ENCODE measurements at regions not wholly inside any gene's neighbourhood (a gene's known extent, or its start where the extent isn't known, plus 50 kb on each side); places are given as distances from the start of the nearest gene placed in this dataset.
"Not testable (repeated sequence)": the region's sequence is repeated elsewhere in the genome, so short reads cannot be mapped to it uniquely, and the experiment has no call there.

GRCh38 chr16:18146601-18147142 lies 189.9 kb downstream of the NPIPA8 start:
- DNase-seq; H3K36me3 ChIP-seq; H3K27me3 ChIP-seq; H3K27ac ChIP-seq; H3K9me3 ChIP-seq; intact Hi-C loops (cut with DNase I); H3K4me1 ChIP-seq (ENCODE audit: insufficient read depth); H3K4me3 ChIP-seq: not testable (repeated sequence)
- WGBS, 3 donors = no CpG with 5 or more reads among the region's 9 CpGs

DNA sequence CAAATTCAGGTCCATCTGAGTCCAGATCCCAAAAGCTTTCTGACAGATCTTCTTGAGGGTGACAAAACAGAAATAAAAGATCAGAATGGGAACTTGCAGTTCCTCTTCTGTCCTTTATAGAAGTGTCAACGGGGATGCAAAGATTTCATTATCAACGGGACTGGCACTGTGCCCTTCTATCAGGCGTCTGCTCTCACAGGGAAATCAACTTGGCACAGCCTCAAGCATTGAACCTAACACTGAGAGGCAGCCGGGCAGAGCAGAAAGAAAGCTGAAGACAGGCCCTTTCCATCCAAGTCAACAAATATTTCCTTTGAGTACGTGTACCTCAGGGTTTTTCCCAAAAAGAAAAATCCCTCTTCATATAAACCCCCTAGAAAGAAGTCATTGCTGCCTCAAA lies 194.5 kb downstream of the NPIPA8 start:
- intact Hi-C loops (cut with DNase I) = not testable (repeated sequence)
- no CpG with 5 or more reads among the region's 5 CpGs for WGBS, 3 donors

GRCh38 chr16:18136288-18136687 lies 200.2 kb downstream of the NPIPA8 start:
- H3K27ac ChIP-seq; DNase-seq; H3K4me1 ChIP-seq (ENCODE audit: insufficient read depth); H3K36me3 ChIP-seq; H3K9me3 ChIP-seq; intact Hi-C loops (cut with DNase I); H3K4me3 ChIP-seq; H3K27me3 ChIP-seq: not testable (repeated sequence)
- no CpG with 5 or more reads among the region's 1 CpG for WGBS, 3 donors

More for the DNA sequence above, 194.5 kb downstream of the NPIPA8 start:
- H3K4me1 ChIP-seq (ENCODE audit: insufficient read depth); H3K36me3 ChIP-seq; H3K9me3 ChIP-seq; H3K27me3 ChIP-seq; H3K27ac ChIP-seq; H3K4me3 ChIP-seq; DNase-seq: not testable (repeated sequence)

- H3K4me1 ChIP-seq (ENCODE audit: insufficient read depth); intact Hi-C loops (cut with DNase I); H3K27me3 ChIP-seq; H3K27ac ChIP-seq; H3K4me3 ChIP-seq; H3K36me3 ChIP-seq; H3K9me3 ChIP-seq; DNase-seq: not testable (repeated sequence)
- 77 to 88% (median 80%) methylated on average over 1 of the region's 4 CpGs for WGBS, 3 donors
Observed at GRCh38 chr16:18135024-18135423, 201.5 kb downstream of the NPIPA8 start.

GRCh38 chr16:18131587-18131986 lies 204.9 kb downstream of the NPIPA8 start:
- H3K4me3 ChIP-seq; intact Hi-C loops (cut with DNase I); H3K4me1 ChIP-seq (ENCODE audit: insufficient read depth); H3K27me3 ChIP-seq; DNase-seq; H3K9me3 ChIP-seq; H3K27ac ChIP-seq; H3K36me3 ChIP-seq: not testable (repeated sequence)
- WGBS, 3 donors = 3 to 9% methylated on average over 2 to 5 of the region's 6 CpGs; no CpG with 5 or more reads in 1 of the 3 donors

DNA sequence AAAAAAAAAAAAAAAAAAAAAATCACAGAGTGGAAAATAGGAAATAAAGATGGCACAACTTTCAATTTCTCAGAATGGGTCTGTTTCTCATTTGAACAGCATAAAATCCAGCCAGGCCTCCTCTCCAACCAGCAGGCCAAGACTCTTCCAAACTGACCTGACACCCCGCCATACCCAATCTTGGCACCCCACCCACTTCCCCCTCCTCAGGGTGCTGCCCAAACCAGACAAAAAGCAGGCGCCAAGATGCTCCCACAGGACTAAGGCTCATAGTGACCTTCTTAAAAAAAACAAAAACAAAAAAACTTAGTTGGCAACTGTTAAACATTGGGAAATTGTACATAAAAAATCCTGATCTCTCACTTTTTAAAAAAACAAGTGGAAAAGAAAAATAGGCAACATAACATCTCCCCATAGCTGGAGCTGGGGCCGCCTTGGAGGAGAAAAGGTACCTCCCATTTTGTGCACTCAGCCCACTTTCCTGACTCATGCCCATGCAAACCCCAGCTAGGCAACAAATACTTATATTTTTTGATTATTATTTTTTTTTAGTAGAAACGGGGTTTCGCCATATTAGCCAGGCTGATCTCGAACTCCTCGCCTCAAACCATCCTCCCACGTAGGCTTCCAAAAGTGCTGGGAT lies 205.9 kb downstream of the NPIPA8 start:
- H3K27me3 ChIP-seq; H3K36me3 ChIP-seq; intact Hi-C loops (cut with DNase I); H3K4me3 ChIP-seq; H3K9me3 ChIP-seq; DNase-seq; H3K4me1 ChIP-seq (ENCODE audit: insufficient read depth); H3K27ac ChIP-seq: not testable (repeated sequence)
- 77 to 81% (median 80%) methylated on average over 2 to 7 of the region's 8 CpGs for WGBS, 3 donors

DNA sequence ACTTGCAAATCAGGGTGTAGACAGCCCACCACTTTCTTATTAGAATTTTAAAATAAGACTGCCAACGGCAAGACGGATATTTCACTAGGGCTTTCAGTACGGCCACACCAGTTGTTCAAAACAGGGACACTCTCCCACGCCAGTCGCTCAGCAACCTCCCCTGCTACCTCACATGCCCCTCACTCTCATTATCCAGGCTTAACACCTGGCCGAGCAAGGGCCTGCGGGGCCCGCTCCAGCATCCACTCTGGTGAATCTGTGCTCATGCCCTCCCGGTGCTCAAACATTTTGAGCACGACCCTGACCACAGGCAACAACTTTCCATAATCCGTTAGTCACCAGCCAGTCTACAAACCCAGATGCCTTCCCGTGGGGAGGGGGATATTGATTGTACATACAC lies 209.5 kb downstream of the NPIPA8 start:
- WGBS, 3 donors = 86% methylated on average over 1 of the region's 12 CpGs; no CpG with 5 or more reads in 2 of the 3 donors
- H3K4me1 ChIP-seq (ENCODE audit: insufficient read depth); H3K27ac ChIP-seq; intact Hi-C loops (cut with DNase I); H3K9me3 ChIP-seq; H3K36me3 ChIP-seq; H3K27me3 ChIP-seq; DNase-seq; H3K4me3 ChIP-seq: not testable (repeated sequence)

- intact Hi-C loops (cut with DNase I); DNase-seq: not testable (repeated sequence)
- 42 to 71% (median 56%) methylated on average over 2 to 3 of the region's 4 CpGs for WGBS, 3 donors
Observed at GRCh38 chr16:18119092-18119491, 217.4 kb downstream of the NPIPA8 start.

DNA sequence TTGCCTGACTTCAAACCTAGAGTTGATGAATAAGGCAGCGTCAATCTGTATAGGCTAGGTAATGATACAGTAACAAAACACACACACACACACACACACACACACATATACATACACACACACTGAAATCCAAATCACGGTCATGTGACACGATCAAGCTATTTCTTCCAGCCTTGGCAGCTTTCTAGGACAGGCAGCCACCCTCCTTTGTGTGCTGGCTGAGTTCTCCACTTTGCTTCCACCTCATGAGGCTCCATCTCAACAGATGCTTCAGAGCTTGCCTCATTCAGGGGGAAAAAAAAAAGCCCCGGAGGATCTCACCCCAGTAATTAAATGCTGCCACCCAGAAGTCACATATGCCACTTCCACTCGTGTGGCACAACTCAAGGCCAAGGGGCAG lies 217.9 kb downstream of the NPIPA8 start:
- H3K4me1 ChIP-seq (ENCODE audit: insufficient read depth); DNase-seq; H3K27ac ChIP-seq; H3K27me3 ChIP-seq; H3K9me3 ChIP-seq; intact Hi-C loops (cut with DNase I); H3K36me3 ChIP-seq; H3K4me3 ChIP-seq: not testable (repeated sequence)
- 63 to 77% (median 76%) methylated on average over 3 to 5 of the region's 5 CpGs for WGBS, 3 donors

More at GRCh38 chr16:18119092-18119491, 217.4 kb downstream of the NPIPA8 start:
- H3K4me1 ChIP-seq (ENCODE audit: insufficient read depth); H3K27ac ChIP-seq; H3K27me3 ChIP-seq; H3K4me3 ChIP-seq; H3K9me3 ChIP-seq; H3K36me3 ChIP-seq: not testable (repeated sequence)

GRCh38 chr16:18118071-18118470 lies 218.5 kb downstream of the NPIPA8 start:
- H3K36me3 ChIP-seq; DNase-seq; H3K4me3 ChIP-seq; H3K9me3 ChIP-seq; intact Hi-C loops (cut with DNase I); H3K27me3 ChIP-seq; H3K27ac ChIP-seq; H3K4me1 ChIP-seq (ENCODE audit: insufficient read depth): not testable (repeated sequence)
- WGBS, 3 donors = 11 to 21% (median 16%) methylated on average over 9 of the region's 9 CpGs

DNA sequence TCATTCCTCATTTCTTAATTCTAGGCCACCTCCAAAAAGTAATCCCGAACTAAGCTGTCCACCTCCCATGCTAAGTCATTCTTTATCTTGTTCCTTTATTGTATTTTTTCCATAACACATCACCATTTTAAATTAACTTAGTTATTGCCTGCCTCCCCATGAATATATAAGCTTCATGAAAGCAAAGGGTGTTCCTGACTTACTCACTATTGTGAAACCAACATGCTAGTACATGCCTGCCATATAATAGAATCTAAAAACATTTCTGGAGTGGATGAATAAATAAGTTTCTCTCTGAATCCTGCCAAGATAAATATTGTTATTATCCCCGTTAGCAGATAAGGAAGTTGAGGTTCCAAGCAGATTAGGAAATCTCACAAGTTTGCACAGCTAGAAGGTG lies 232.1 kb downstream of the NPIPA8 start:
- H3K27ac ChIP-seq; H3K4me1 ChIP-seq (ENCODE audit: insufficient read depth); H3K36me3 ChIP-seq; H3K9me3 ChIP-seq; DNase-seq; H3K27me3 ChIP-seq; H3K4me3 ChIP-seq; intact Hi-C loops (cut with DNase I): not testable (repeated sequence)
- WGBS, 3 donors = 46 to 59% methylated on average over 2 of the region's 2 CpGs; no CpG with 5 or more reads in 1 of the 3 donors

DNA sequence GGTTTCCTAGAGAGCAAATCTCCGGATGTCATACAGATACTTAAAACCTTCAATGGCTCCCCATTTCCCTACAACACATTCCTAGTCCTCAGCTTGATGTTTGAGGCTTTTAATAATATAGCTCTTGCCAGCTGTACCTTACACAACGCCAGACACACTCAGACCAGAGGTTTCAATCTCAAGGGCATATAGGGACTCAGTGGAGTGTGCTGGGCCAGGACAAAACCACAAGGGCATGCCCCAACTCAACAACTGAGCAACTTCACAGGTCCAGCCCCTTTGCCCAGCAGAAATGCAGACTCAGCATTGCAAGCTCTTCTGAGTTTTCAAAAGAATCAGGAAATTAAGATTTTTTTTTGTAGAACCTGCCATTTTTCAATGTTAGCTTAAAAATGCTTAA lies 235.5 kb downstream of the NPIPA8 start:
- H3K27me3 ChIP-seq; H3K36me3 ChIP-seq; DNase-seq; intact Hi-C loops (cut with DNase I); H3K27ac ChIP-seq; H3K4me1 ChIP-seq (ENCODE audit: insufficient read depth); H3K4me3 ChIP-seq; H3K9me3 ChIP-seq: not testable (repeated sequence)
- WGBS, 3 donors = no CpG with 5 or more reads among the region's 2 CpGs

All from ovary (tissue), 7 donors.